ENCODE measurements at regions not wholly inside any gene's neighbourhood (a gene's known extent, or its start where the extent isn't known, plus 50 kb on each side); places are given as distances from the start of the nearest gene placed in this dataset.
"Not testable (repeated sequence)": the region's sequence is repeated elsewhere in the genome, so short reads cannot be mapped to it uniquely, and the experiment has no call there.

- DNase-seq (ENCODE audit: low read depth, low spot score): peak; percentile 52
Measured at GRCh38 chr7:149334930-149335329, 72.9 kb downstream of the ZNF783 start.

- no peak for DNase-seq (ENCODE audit: low read depth, low spot score)
Measured at GRCh38 chr7:149348758-149349369, 86.9 kb downstream of the ZNF783 start.

DNA sequence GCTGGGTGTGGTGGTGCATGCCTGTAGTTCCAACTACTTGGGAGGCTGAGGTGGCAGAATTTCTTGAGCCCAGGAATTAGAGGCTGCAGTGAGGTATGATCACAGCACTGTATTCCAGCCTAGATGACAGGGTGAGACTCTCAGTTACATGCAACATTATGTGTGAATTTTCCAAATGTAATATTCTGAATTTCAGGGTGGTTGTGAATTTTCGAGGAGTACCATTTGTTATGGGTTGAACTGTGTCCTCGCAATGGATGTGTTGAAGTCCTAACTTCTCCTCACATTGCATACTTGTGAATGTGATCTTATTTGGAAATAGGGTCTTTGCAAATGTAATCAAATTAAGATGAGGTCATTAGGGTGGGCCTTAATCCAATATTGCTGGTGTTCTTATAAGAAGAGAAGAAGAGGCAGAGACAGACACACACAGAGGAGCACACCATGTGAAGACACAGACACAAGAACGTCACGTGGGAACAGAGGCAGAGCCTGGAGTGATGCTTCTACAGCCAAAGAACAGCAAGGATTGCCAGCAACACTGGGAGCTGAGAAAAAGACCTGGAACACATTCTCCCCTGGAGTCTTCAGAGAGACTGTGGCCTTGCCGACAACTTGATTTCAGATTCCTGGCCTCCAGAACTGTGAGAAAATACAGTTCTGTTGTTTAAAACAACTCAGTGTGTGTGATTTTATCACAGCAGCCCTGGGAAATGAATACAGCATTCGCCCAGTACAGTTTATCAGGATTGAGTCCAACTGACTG is 91.9 kb downstream of the ZNF783 start:
- DNase-seq (ENCODE audit: low read depth, low spot score): no peak

GRCh38 chr7:149355035-149355389 is 93.0 kb downstream of the ZNF783 start:
- not testable (repeated sequence) for DNase-seq (ENCODE audit: low read depth, low spot score)

- no peak for DNase-seq (ENCODE audit: low read depth, low spot score)
Measured at GRCh38 chr7:149355390-149356048, 93.5 kb downstream of the ZNF783 start.

- no peak for DNase-seq (ENCODE audit: low read depth, low spot score)
Measured at GRCh38 chr7:149362696-149363095, 98.2 kb downstream of the ZNF777 start.

DNA sequence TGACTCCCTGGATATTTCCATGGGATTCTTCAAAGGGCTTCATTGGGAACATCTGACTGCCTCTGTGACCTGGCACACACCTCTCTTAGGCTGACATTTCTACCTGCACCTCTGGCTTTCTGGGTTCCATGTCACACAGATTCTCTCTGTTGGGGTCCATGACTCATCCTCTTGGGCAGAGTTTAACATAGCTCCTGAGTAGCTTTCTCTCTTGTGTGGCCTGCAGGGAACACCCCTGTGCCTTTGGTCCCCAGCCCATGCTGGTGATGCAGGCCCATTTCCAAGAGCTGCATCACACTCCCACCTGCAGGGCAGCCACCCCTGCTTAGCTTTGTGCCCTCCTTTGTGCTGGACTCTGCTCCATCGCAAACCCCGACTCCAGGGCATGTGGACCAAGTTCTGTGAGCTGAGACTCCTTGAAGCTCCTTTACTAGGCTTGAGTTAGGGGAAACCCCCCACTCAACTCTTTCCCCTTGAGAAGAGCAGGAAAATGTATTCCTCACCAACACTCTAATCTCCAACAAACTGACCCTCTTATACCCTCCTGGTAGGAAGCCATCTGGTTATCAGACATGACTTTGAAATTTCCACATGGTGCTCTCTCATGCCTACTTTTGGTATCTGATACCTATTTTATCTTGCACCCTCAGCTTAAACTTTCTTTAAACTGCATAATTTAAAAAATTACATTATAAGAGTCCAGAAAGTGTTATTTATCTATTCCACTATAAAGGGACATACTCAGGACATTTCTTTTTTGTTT is 93.3 kb downstream of the ZNF777 start:
- no peak for DNase-seq (ENCODE audit: low read depth, low spot score)

DNA sequence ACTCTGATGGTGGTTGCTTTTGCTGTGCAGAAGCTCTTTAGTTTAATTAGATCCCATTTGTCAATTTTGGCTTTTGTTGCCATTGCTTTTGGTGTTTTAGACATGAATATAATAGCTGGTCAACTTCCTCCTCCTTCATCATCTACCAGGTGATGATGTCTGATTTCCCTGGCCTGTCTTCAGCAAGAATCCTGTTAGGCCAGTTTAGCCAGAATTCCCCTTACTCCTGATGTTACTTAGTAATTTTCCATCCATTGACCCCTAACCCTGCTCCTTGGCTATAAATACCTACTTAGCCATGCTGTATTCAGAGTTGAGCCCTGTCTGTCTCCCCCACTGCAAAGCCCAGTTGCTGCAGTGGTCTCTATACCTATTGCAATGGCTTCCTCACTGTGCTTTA is 91.4 kb downstream of the ZNF777 start:
- no peak for DNase-seq (ENCODE audit: low read depth, low spot score)

DNA sequence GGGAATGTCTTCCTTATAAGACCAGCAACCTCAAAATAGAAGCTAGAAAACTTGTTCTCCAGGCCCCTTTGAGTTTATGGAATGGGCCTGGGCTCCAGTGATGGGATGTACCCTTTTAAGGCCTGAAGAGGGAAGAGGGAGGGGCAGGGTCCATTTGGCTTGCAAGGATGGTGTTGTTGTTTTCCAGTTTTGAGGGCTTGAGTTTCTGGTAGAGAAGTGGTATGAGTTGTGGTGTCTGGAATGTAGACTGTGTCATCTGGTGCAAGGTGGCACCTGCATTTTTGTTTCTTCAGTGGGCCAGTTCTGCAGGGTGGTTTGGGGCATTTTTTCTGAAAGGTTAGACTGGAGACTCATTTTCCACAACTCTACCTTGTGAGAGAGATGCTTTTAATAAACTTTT is 90.1 kb downstream of the ZNF777 start:
- no peak for DNase-seq (ENCODE audit: low read depth, low spot score)

GRCh38 chr7:149373089-149373488 is 87.8 kb downstream of the ZNF777 start:
- no peak for DNase-seq (ENCODE audit: low read depth, low spot score)

- no peak for DNase-seq (ENCODE audit: low read depth, low spot score)
Measured at GRCh38 chr7:149375234-149376008, 85.4 kb downstream of the ZNF777 start.

DNA sequence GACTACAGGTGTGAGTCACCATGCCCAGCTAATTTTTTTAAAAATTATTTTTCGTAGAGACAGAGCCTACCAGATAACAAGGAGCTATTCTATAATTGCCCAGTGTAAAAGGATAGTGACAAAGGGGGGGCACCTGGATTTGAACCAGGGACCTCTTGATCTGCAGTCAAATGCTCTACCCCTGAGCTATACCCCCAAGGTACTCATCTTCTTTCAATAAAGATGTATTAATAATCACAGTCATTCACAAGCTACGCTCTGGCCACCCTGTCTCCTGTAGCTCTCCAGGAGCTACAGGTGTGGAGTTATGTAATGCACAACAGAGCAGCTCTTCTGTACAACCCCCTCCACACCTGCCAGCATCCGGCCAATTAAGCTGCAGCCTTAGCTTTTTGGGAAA is 83.5 kb downstream of the ZNF777 start:
- DNase-seq (ENCODE audit: low read depth, low spot score): no peak

GRCh38 chr7:149379625-149380024 is 81.2 kb downstream of the ZNF777 start:
- no peak for DNase-seq (ENCODE audit: low read depth, low spot score)

- no peak for DNase-seq (ENCODE audit: low read depth, low spot score)
Measured at GRCh38 chr7:149381245-149381644, 79.6 kb downstream of the ZNF777 start.
